ENCODE measurements at regions not wholly inside any gene's neighbourhood (a gene's known extent, or its start where the extent isn't known, plus 50 kb on each side); places are given as distances from the start of the nearest gene placed in this dataset.
A peak's percentile ranks its signal among the peaks of the same experiment; 100 is the strongest.

DNA sequence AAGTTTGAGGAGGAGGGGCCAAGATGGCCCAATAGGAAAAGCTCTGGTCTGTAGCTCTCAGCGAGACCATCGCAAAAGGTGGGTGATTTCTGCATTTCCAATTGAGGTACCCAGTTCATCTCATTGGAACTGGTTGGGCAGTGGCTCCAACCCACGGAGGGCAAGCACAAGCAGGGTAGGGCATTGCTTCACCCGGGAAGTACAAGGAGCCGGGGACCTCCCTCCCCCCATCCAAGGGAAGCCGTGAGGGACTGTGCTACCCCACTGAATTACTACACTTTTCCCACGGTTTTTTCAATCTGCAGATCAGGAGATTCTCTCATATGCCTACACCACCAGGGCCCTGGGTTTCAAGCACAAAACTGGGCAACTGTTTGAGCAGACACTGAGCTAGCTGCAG lies 58.0 kb upstream of the EFCAB3 start:
- peaks cover 3% of the 10 kb centered on the region for H3K27me3 ChIP-seq (ENCODE audit: control insufficient read depth, insufficient read depth, low read length)
- DNase-seq (ENCODE audit: low read depth in 2 of 2), result no peak
- no peak overlapping the region for H3K4me2 ChIP-seq (ENCODE audit: extremely low read depth, insufficient read depth, low read length)
- H3K79me2 ChIP-seq (ENCODE audit: control insufficient read depth, insufficient read depth, low read length), result no peaks in the 10 kb centered on the region
- H3K9ac ChIP-seq (ENCODE audit: insufficient read depth, low read length), result no peak overlapping the region
- no peaks in the 10 kb centered on the region for H3K9me3 ChIP-seq (ENCODE audit: control insufficient read depth, insufficient read depth, low read depth, low read length)
- no peaks in the 10 kb centered on the region for H4K20me1 ChIP-seq (ENCODE audit: control insufficient read depth, extremely low read depth, insufficient read depth, low read length)
- no peak overlapping the region for H3K4me3 ChIP-seq (replicated peaks in 1 of 4; ENCODE audit: control extremely low read depth in 1 of 4, insufficient read depth in 1 of 4, low read depth in 3 of 4, low read length in 4 of 4)
- no peaks in the 10 kb centered on the region for H3K4me1 ChIP-seq (ENCODE audit: control insufficient read depth, extremely low read depth, insufficient read depth, low read length)
- no peak overlapping the region for H2AFZ ChIP-seq (ENCODE audit: low read length)
- TF ChIP-seq, protein P1, sequence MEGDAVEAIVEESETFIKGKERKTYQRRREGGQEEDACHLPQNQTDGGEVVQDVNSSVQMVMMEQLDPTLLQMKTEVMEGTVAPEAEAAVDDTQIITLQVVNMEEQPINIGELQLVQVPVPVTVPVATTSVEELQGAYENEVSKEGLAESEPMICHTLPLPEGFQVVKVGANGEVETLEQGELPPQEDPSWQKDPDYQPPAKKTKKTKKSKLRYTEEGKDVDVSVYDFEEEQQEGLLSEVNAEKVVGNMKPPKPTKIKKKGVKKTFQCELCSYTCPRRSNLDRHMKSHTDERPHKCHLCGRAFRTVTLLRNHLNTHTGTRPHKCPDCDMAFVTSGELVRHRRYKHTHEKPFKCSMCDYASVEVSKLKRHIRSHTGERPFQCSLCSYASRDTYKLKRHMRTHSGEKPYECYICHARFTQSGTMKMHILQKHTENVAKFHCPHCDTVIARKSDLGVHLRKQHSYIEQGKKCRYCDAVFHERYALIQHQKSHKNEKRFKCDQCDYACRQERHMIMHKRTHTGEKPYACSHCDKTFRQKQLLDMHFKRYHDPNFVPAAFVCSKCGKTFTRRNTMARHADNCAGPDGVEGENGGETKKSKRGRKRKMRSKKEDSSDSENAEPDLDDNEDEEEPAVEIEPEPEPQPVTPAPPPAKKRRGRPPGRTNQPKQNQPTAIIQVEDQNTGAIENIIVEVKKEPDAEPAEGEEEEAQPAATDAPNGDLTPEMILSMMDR (conservative IDR thresholded peaks at IDR 0.05 in 1 of 2, IDR thresholded peaks at IDR 0.05 in 1 of 2; ENCODE audit: low read depth in 1 of 2, low read length in 2 of 2), result no peak
- no peak for TF ChIP-seq EZH2 (IDR thresholded peaks at IDR 0.05; ENCODE audit: low read length, missing control alignments)
- H3K36me3 ChIP-seq (ENCODE audit: control insufficient read depth, insufficient read depth, low read length), result no peaks in the 10 kb centered on the region
- no peak overlapping the region for H3K27ac ChIP-seq (ENCODE audit: insufficient read depth, low read length)

DNA sequence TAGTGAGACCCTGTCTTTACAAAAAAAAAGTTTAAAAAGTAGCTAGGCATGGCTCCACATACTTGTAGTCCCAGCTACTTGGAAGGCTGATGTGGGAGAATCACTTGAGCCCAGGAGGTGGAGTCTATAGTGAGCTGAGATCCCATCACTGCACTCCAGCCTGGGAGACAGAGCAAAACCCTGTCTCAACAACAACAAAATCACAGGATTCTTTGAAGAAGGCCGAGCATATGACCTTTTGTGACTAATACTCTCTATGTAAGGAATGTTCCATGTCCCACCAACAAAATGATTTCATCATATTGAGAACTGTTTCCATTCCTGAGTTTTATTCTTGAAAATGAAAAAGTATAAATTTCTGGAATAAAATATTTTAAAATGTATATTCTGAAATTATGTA lies 58.9 kb upstream of the EFCAB3 start:
- H2AFZ ChIP-seq (ENCODE audit: low read length), result no peak overlapping the region
- TF ChIP-seq EZH2 (IDR thresholded peaks at IDR 0.05; ENCODE audit: low read length, missing control alignments), result no peak
- TF ChIP-seq, protein P1 (conservative IDR thresholded peaks at IDR 0.05 in 1 of 2, IDR thresholded peaks at IDR 0.05 in 1 of 2; ENCODE audit: low read depth in 1 of 2, low read length in 2 of 2), result no peak
- no peaks in the 10 kb centered on the region for H4K20me1 ChIP-seq (ENCODE audit: control insufficient read depth, extremely low read depth, insufficient read depth, low read length)
- no peak overlapping the region for H3K4me2 ChIP-seq (ENCODE audit: extremely low read depth, insufficient read depth, low read length)
- no peaks in the 10 kb centered on the region for H3K4me1 ChIP-seq (ENCODE audit: control insufficient read depth, extremely low read depth, insufficient read depth, low read length)
- no peaks in the 10 kb centered on the region for H3K79me2 ChIP-seq (ENCODE audit: control insufficient read depth, insufficient read depth, low read length)
- H3K27ac ChIP-seq (ENCODE audit: insufficient read depth, low read length), result no peak overlapping the region
- peaks cover 3% of the 10 kb centered on the region for H3K27me3 ChIP-seq (ENCODE audit: control insufficient read depth, insufficient read depth, low read length)
- H3K36me3 ChIP-seq (ENCODE audit: control insufficient read depth, insufficient read depth, low read length), result no peaks in the 10 kb centered on the region
- H3K9ac ChIP-seq (ENCODE audit: insufficient read depth, low read length), result no peak overlapping the region
- H3K4me3 ChIP-seq (replicated peaks in 1 of 4; ENCODE audit: control extremely low read depth in 1 of 4, insufficient read depth in 1 of 4, low read depth in 3 of 4, low read length in 4 of 4), result no peak overlapping the region
- DNase-seq (ENCODE audit: low read depth in 2 of 2), result peak; percentile 3 to 54
- H3K9me3 ChIP-seq (ENCODE audit: control insufficient read depth, insufficient read depth, low read depth, low read length), result no peaks in the 10 kb centered on the region

DNA sequence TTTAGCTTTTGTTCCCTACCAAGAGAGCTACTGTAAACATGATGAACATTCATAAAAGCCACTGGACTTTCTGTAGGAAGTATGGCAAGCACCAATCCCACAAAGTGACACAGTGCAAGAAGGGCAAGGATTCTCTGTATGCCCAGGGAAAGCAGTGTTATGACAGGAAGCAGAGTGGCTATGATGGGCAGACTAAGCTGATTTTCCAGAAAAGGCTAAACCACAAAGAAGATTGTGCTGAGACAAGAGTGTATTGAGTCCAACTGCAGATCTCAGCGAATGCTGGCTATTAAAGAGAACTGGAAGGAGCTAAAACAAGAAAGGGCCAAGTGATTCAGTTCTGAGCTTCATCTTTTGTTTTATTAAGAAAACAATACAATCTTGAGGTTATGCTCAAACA lies 60.5 kb upstream of the EFCAB3 start:
- no peaks in the 10 kb centered on the region for H3K79me2 ChIP-seq (ENCODE audit: control insufficient read depth, insufficient read depth, low read length)
- TF ChIP-seq, protein P1 (conservative IDR thresholded peaks at IDR 0.05 in 1 of 2, IDR thresholded peaks at IDR 0.05 in 1 of 2; ENCODE audit: low read depth in 1 of 2, low read length in 2 of 2), result no peak
- no peak for TF ChIP-seq EZH2 (IDR thresholded peaks at IDR 0.05; ENCODE audit: low read length, missing control alignments)
- no peak for DNase-seq (ENCODE audit: low read depth in 2 of 2)
- peaks cover 3% of the 10 kb centered on the region for H3K27me3 ChIP-seq (ENCODE audit: control insufficient read depth, insufficient read depth, low read length)
- H3K9me3 ChIP-seq (ENCODE audit: control insufficient read depth, insufficient read depth, low read depth, low read length), result no peaks in the 10 kb centered on the region
- H3K4me2 ChIP-seq (ENCODE audit: extremely low read depth, insufficient read depth, low read length), result no peak overlapping the region
- H3K4me1 ChIP-seq (ENCODE audit: control insufficient read depth, extremely low read depth, insufficient read depth, low read length), result no peaks in the 10 kb centered on the region
- no peak overlapping the region for H3K4me3 ChIP-seq (replicated peaks in 1 of 4; ENCODE audit: control extremely low read depth in 1 of 4, insufficient read depth in 1 of 4, low read depth in 3 of 4, low read length in 4 of 4)
- H3K9ac ChIP-seq (ENCODE audit: insufficient read depth, low read length), result no peak overlapping the region
- H4K20me1 ChIP-seq (ENCODE audit: control insufficient read depth, extremely low read depth, insufficient read depth, low read length), result no peaks in the 10 kb centered on the region
- H2AFZ ChIP-seq (ENCODE audit: low read length), result no peak overlapping the region
- H3K27ac ChIP-seq (ENCODE audit: insufficient read depth, low read length), result no peak overlapping the region
- H3K36me3 ChIP-seq (ENCODE audit: control insufficient read depth, insufficient read depth, low read length), result no peaks in the 10 kb centered on the region
